AG09319 (cell line): ENCODE measurements at regions not wholly inside any gene's neighbourhood (a gene's known extent, or its start where the extent isn't known, plus 50 kb on each side); places are given as distances from the start of the nearest gene placed in this dataset.
"Not testable (repeated sequence)": the region's sequence is repeated elsewhere in the genome, so short reads cannot be mapped to it uniquely, and the experiment has no call there.

ENCODE experiments used
- DNase-seq: peaks from one replicate; pipeline ENCODE4 v3.0.0-alpha.2; 2010; ENCODE audit warnings: low read depth; ENCODE audit errors: extremely low read depth
- TF ChIP-seq, protein P1 (sequence below): IDR thresholded peaks from 2 replicates; pipeline ENCODE4 v1.5.1; 2011; ENCODE audit warnings: low read depth, mild to moderate bottlenecking, inconsistent platforms, low read length, moderate library complexity

DNA sequence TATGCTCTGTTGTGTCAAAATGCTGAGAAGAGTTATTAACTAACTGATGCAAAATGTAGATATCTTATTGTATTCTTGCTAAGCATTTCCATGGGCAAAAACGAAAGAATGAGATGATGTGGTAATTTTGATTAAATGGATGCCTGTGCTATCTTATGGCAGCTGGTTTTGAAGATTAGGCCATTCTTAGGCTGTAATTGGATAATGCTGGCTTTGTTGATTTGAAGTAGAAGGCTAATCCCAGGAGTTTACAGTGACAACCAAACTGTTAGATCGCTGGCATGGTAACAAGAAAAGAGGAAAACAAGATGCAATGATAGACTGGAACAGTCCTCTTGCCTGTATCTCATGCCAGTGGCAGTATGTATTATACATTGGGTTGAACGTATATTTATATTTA, 74.1 kb upstream of the WDR44 start:
- peak; percentile 5 for DNase-seq
- TF ChIP-seq, protein P1, sequence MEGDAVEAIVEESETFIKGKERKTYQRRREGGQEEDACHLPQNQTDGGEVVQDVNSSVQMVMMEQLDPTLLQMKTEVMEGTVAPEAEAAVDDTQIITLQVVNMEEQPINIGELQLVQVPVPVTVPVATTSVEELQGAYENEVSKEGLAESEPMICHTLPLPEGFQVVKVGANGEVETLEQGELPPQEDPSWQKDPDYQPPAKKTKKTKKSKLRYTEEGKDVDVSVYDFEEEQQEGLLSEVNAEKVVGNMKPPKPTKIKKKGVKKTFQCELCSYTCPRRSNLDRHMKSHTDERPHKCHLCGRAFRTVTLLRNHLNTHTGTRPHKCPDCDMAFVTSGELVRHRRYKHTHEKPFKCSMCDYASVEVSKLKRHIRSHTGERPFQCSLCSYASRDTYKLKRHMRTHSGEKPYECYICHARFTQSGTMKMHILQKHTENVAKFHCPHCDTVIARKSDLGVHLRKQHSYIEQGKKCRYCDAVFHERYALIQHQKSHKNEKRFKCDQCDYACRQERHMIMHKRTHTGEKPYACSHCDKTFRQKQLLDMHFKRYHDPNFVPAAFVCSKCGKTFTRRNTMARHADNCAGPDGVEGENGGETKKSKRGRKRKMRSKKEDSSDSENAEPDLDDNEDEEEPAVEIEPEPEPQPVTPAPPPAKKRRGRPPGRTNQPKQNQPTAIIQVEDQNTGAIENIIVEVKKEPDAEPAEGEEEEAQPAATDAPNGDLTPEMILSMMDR, result no peak

DNA sequence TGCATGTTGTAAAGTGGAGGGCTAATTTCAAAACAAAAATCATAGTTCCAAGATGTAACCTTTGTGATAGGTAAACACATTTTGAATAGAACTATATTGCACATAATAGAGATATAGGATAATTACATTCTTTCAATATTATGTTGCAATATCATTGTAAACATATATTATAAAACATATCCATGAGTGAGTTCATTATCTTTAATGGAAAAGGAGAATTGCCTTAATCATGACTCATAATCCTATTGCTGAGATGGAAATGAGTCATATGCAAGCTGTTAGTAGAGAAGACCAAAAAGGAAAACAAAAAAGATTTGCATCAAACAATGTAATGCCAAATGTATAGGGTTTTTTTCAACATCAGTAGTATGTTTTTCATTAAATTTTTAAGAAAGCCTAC, 73.7 kb upstream of the WDR44 start:
- no peak for DNase-seq
- TF ChIP-seq, protein P1, result no peak

DNA sequence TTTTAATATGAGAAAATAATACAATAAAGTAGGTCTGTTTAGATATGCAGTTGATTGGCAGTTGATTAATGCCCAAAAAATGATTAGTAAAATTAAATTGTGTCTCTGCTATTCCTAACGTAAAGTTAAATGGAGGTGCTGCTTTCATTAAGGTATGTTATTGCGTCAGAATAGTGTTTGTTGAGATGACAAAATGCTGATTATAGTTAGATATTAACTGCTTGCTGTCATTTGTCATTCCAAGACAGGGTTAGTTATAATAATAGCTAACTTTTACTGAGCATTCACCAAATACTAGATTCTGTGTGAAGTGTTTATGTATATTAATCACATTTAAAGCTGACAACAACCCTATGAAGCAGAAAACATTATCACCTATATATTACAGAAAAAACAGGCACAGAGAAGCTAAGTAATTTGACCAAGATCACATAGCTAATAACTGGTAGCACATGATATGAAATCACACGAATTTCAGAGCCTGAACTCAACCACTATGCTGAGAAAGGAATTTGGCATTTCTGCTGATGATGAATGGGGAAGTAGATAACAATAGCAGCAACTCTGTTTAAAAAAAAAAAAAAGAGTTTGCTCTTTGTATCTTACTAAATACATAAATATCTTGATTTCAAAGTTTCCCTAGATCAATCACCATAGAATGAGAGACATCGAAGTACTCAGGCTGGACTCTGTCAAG, 59.7 kb upstream of the WDR44 start:
- no peak for DNase-seq
- TF ChIP-seq, protein P1, result no peak

GRCh38 chrX:118295818-118296217, 50.1 kb upstream of the WDR44 start:
- DNase-seq, result not testable (repeated sequence)
